T-cell (primary cell): ENCODE measurements at regions not wholly inside any gene's neighbourhood (a gene's known extent, or its start where the extent isn't known, plus 50 kb on each side); places are given as distances from the start of the nearest gene placed in this dataset.

Source experiments
- ATAC-seq, 4 experiments: fragments of 200-7000 bp in 3 of 4; fragments of 150-1000 bp in 1 of 4; cut with Tn5 transposase; replicated peaks in 1 of 4; 1 replicate in 3 of 4; 2 replicates in 1 of 4; pipeline ENCODE4 v1.10.0; 2021; ENCODE audit warnings: moderate library complexity in 3 of 4, mild to moderate bottlenecking in 2 of 4, moderate number of reproducible peaks in 1 of 4
- CTCF ChIA-PET, 2 donors: fragments of 300-600 bp; sonication (Branson Sonifier 250); formaldehyde crosslinking; loops; one replicate each; lab custom pipeline; 2022; ENCODE audit warnings: antibody characterized with exemption in 2 of 2; lab: Charles Lee
- POLR2A ChIA-PET, 2 donors: fragments of 300-600 bp; sonication (Branson Sonifier 250); formaldehyde crosslinking; loops; one replicate each; lab custom pipeline; 2022; ENCODE audit warnings: antibody characterized with exemption in 2 of 2; lab: Charles Lee
- DNase-seq, 35 experiments: peaks; one replicate each; pipeline versions ENCODE4 v3.0.0 to v3.0.0-alpha.2; 2013 to 2023
- H3K27ac ChIP-seq: one replicate; pipeline ENCODE4 v1.5.1; 2013; ENCODE audit warnings: low read length
- H3K27me3 ChIP-seq, 2 experiments: replicated peaks in 1 of 2; 1 replicate in 1 of 2; 2 replicates in 1 of 2; pipeline versions ENCODE4 v1.6.1 to v1.7.0; 2013; ENCODE audit warnings: low read length in 1 of 2, mixed read lengths in 1 of 2; ENCODE audit not compliant: control insufficient read depth in 2 of 2, insufficient read depth in 2 of 2; ENCODE audit errors: extremely low read depth in 1 of 2
- H3K36me3 ChIP-seq, 2 donors: 1 replicate in 1 of 2; 2 replicates in 1 of 2; pipeline versions ENCODE4 v1.6.1 to v1.7.0; 2013; ENCODE audit warnings: low read length in 1 of 2; ENCODE audit not compliant: control insufficient read depth in 2 of 2, insufficient read depth in 1 of 2; ENCODE audit errors: extremely low read depth in 1 of 2
- H3K4me1 ChIP-seq, 2 experiments: 1 replicate in 1 of 2; 2 replicates in 1 of 2; pipeline versions ENCODE4 v1.6.1 to v1.7.0; 2013; ENCODE audit warnings: low read length in 2 of 2, mixed read lengths in 1 of 2; ENCODE audit not compliant: insufficient read depth in 2 of 2, control insufficient read depth in 1 of 2; ENCODE audit errors: extremely low read depth in 1 of 2
- H3K4me3 ChIP-seq, 2 donors: 1 replicate in 1 of 2; 2 replicates in 1 of 2; pipeline versions ENCODE4 v1.5.1 to v1.7.0; 2013; ENCODE audit warnings: mild to moderate bottlenecking in 2 of 2, low read length in 1 of 2, moderate library complexity in 1 of 2; ENCODE audit not compliant: control insufficient read depth in 1 of 2; ENCODE audit errors: extremely low read depth in 1 of 2
- H3K9me3 ChIP-seq: 2 replicates; pipeline ENCODE4 v1.7.0; 2013
- H3K27ac Mint-ChIP-seq, 2 donors: one replicate each; pipeline ENCODE4 v1.8.0; 2020 to 2021; ENCODE audit warnings: mild to moderate bottlenecking in 2 of 2, mixed read lengths in 2 of 2
- H3K27me3 Mint-ChIP-seq, 2 donors: one replicate each; pipeline ENCODE4 v1.8.0; 2021 to 2022; ENCODE audit warnings: mixed read lengths in 2 of 2
- H3K36me3 Mint-ChIP-seq: one replicate; pipeline ENCODE4 v1.8.0; 2021; ENCODE audit warnings: mixed read lengths
- H3K4me1 Mint-ChIP-seq, 3 donors: one replicate each; pipeline ENCODE4 v1.8.0; 2020 to 2022; ENCODE audit warnings: mixed read lengths in 3 of 3, mild to moderate bottlenecking in 1 of 3
- H3K4me3 Mint-ChIP-seq, 3 donors: one replicate each; pipeline ENCODE4 v1.8.0; 2020 to 2022; ENCODE audit warnings: mild to moderate bottlenecking in 3 of 3, mixed read lengths in 3 of 3, moderate library complexity in 3 of 3
- H3K9me3 Mint-ChIP-seq, 3 donors: one replicate each; pipeline ENCODE4 v1.8.0; 2020 to 2022; ENCODE audit warnings: mixed read lengths in 3 of 3
- WGBS: methylation state at CpG from one replicate; pipeline ENCODE4 v1.1.5; 2013; ENCODE audit warnings: missing lambda C conversion rate; ENCODE audit not compliant: insufficient coverage; 5-methylcytosine and 5-hydroxymethylcytosine counted together

GRCh38 chr10:29039091-29039490 is 249.8 kb upstream of the LYZL1 start:
- Mint-ChIP-seq H3K9me3 (peaks cover 3 to 11% (median 7%) of the 10 kb centered on the region in 3 donors), H3K36me3 (no peaks in the 10 kb centered on the region), H3K27ac (no peak overlapping the region), H3K4me1 (no peaks in the 10 kb centered on the region), H3K4me3 (no peak overlapping the region), H3K27me3 (peaks cover 3 to 19% of the 10 kb centered on the region in 2 donors)
- Histone ChIP-seq H3K9me3 (no peaks in the 10 kb centered on the region), H3K27me3 (no peaks in the 10 kb centered on the region), H3K4me1 (no peaks in the 10 kb centered on the region), H3K36me3 (no peaks in the 10 kb centered on the region), H3K27ac (no peak overlapping the region), H3K4me3 (no peak overlapping the region)
- CTCF ChIA-PET, result no interaction called here
- ATAC-seq (no peak), DNase-seq (no peak)
- POLR2A ChIA-PET, result no interaction called here
- WGBS, result 91% methylated on average over 4 of the region's 5 CpGs

GRCh38 chr10:29039677-29040189 is 249.1 kb upstream of the LYZL1 start:
- H3K27ac Mint-ChIP-seq, result no peak overlapping the region

GRCh38 chr10:29041616-29042015 is 247.3 kb upstream of the LYZL1 start:
- ChIA-PET CTCF (interaction anchor here in 1 of 2 donors (0.9 kb wide), 1 partner anchor 10 kb away, joined by 3 read pairs; no protein-coding TSS in a partner anchor), POLR2A (no interaction called here)
- H3K36me3 Mint-ChIP-seq, result no peaks in the 10 kb centered on the region
- DNase-seq, result no peak
- H3K27ac Mint-ChIP-seq, result no peak overlapping the region
- peaks cover 3 to 27% of the 10 kb centered on the region in 2 donors for H3K27me3 Mint-ChIP-seq
- ATAC-seq, result no peak
- H3K36me3 ChIP-seq, result no peaks in the 10 kb centered on the region
- no peaks in the 10 kb centered on the region for H3K9me3 ChIP-seq
- H3K27ac ChIP-seq, result no peak overlapping the region
- 80% methylated on average over 1 of the region's 7 CpGs for WGBS
- no peaks in the 10 kb centered on the region for H3K27me3 ChIP-seq
- H3K4me1 Mint-ChIP-seq, result no peaks in the 10 kb centered on the region
- H3K9me3 Mint-ChIP-seq, result peaks cover 3 to 11% (median 7%) of the 10 kb centered on the region in 3 donors
- H3K4me3 ChIP-seq, result no peak overlapping the region
- no peak overlapping the region for H3K4me3 Mint-ChIP-seq
- no peaks in the 10 kb centered on the region for H3K4me1 ChIP-seq

More at GRCh38 chr10:29039677-29040189, 249.1 kb upstream of the LYZL1 start:
- Histone ChIP-seq H3K36me3 (no peaks in the 10 kb centered on the region), H3K4me3 (no peak overlapping the region), H3K9me3 (no peaks in the 10 kb centered on the region), H3K4me1 (no peaks in the 10 kb centered on the region), H3K27ac (no peak overlapping the region), H3K27me3 (no peaks in the 10 kb centered on the region)
- no peak for ATAC-seq
- no CpG with 5 or more reads among the region's 2 CpGs for WGBS
- no peaks in the 10 kb centered on the region for H3K4me1 Mint-ChIP-seq
- CTCF ChIA-PET, result no interaction called here
- no peaks in the 10 kb centered on the region for H3K36me3 Mint-ChIP-seq
- peaks cover 3 to 19% of the 10 kb centered on the region in 2 donors for H3K27me3 Mint-ChIP-seq
- POLR2A ChIA-PET, result no interaction called here
- no peak overlapping the region for H3K4me3 Mint-ChIP-seq
- H3K9me3 Mint-ChIP-seq, result peaks cover 3 to 11% (median 7%) of the 10 kb centered on the region in 3 donors
- no peak for DNase-seq

- Mint-ChIP-seq H3K4me1 (no peaks in the 10 kb centered on the region), H3K9me3 (no peaks in the 10 kb centered on the region), H3K36me3 (no peaks in the 10 kb centered on the region), H3K27ac (no peak overlapping the region), H3K4me3 (no peak overlapping the region), H3K27me3 (peaks cover 0 to 19% of the 10 kb centered on the region in 2 donors)
- Histone ChIP-seq H3K4me1 (no peaks in the 10 kb centered on the region), H3K27ac (no peak overlapping the region), H3K36me3 (no peaks in the 10 kb centered on the region), H3K9me3 (no peaks in the 10 kb centered on the region), H3K27me3 (no peaks in the 10 kb centered on the region), H3K4me3 (no peak overlapping the region)
- POLR2A ChIA-PET, result no interaction called here
- CTCF ChIA-PET, result no interaction called here
- ATAC-seq (no peak), DNase-seq (no peak)
- WGBS, result no CpG with 5 or more reads among the region's 1 CpG
Measured at GRCh38 chr10:29048506-29048905, 240.4 kb upstream of the LYZL1 start.

- H3K4me1 Mint-ChIP-seq, result no peaks in the 10 kb centered on the region
- no peak for DNase-seq
- CTCF ChIA-PET, result no interaction called here
Measured at GRCh38 chr10:29050081-29050480, 238.8 kb upstream of the LYZL1 start.

GRCh38 chr10:29055101-29055500 is 233.8 kb upstream of the LYZL1 start:
- POLR2A ChIA-PET, result no interaction called here
- peaks cover 0 to 16% of the 10 kb centered on the region in 2 donors for H3K27me3 Mint-ChIP-seq
- no peaks in the 10 kb centered on the region for H3K4me1 Mint-ChIP-seq
- H3K4me1 ChIP-seq, result no peaks in the 10 kb centered on the region
- no peak overlapping the region for H3K27ac Mint-ChIP-seq
- H3K9me3 ChIP-seq, result no peaks in the 10 kb centered on the region
- no peaks in the 10 kb centered on the region for H3K36me3 Mint-ChIP-seq
- H3K4me3 ChIP-seq, result no peak overlapping the region
- no peaks in the 10 kb centered on the region for H3K9me3 Mint-ChIP-seq
- no peaks in the 10 kb centered on the region for H3K36me3 ChIP-seq
- no peak for DNase-seq
- H3K27ac ChIP-seq, result no peak overlapping the region
- H3K4me3 Mint-ChIP-seq, result no peak overlapping the region
- no CpG with 5 or more reads among the region's 2 CpGs for WGBS
- peaks cover 0 to 2% of the 10 kb centered on the region in 2 experiments for H3K27me3 ChIP-seq
- CTCF ChIA-PET, result no interaction called here
- no peak for ATAC-seq

More at GRCh38 chr10:29050081-29050480, 238.8 kb upstream of the LYZL1 start:
- no peak overlapping the region for H3K4me3 ChIP-seq
- no peaks in the 10 kb centered on the region for H3K27me3 ChIP-seq
- ATAC-seq, result no peak
- H3K4me1 ChIP-seq, result no peaks in the 10 kb centered on the region
- no CpG with 5 or more reads among the region's 3 CpGs for WGBS
- POLR2A ChIA-PET, result no interaction called here
- Mint-ChIP-seq H3K9me3 (no peaks in the 10 kb centered on the region), H3K27ac (no peak overlapping the region), H3K4me3 (no peak overlapping the region), H3K36me3 (no peaks in the 10 kb centered on the region), H3K27me3 (peaks cover 0 to 19% of the 10 kb centered on the region in 2 donors)
- H3K36me3 ChIP-seq, result no peaks in the 10 kb centered on the region
- H3K9me3 ChIP-seq, result no peaks in the 10 kb centered on the region
- no peak overlapping the region for H3K27ac ChIP-seq
